Calu3 (cell line): ENCODE measurements at regions not wholly inside any gene's neighbourhood (a gene's known extent, or its start where the extent isn't known, plus 50 kb on each side); places are given as distances from the start of the nearest gene placed in this dataset.

Source experiments
- BruUV-seq: library from RNA; stranded (reverse); fragments of 400-500 nt; replicated peaks from 2 replicates; lab custom pipeline; 2021; lab: Mats Ljungman, UMichigan
- CTCF ChIA-PET: fragments of 300-600 bp; sonication (Branson Sonifier 250); formaldehyde crosslinking; loops from one replicate; lab custom pipeline; 2022; ENCODE audit warnings: antibody characterized with exemption; lab: Charles Lee
- DNase-seq: peaks from one replicate; pipeline ENCODE4 v3.0.0; 2022
- H3K27ac Mint-ChIP-seq: one replicate; pipeline ENCODE4 v1.8.0; 2022; ENCODE audit warnings: mixed read lengths; ENCODE audit not compliant: unreplicated experiment
- H3K27me3 Mint-ChIP-seq: one replicate; pipeline ENCODE4 v1.8.0; 2022; ENCODE audit warnings: mixed read lengths; ENCODE audit not compliant: unreplicated experiment
- H3K36me3 Mint-ChIP-seq: one replicate; pipeline ENCODE4 v1.8.0; 2022; ENCODE audit warnings: mild to moderate bottlenecking, moderate library complexity, mixed read lengths; ENCODE audit not compliant: insufficient read depth, unreplicated experiment
- H3K4me1 Mint-ChIP-seq: one replicate; pipeline ENCODE4 v1.8.0; 2022; ENCODE audit warnings: mild to moderate bottlenecking, low read depth, mixed read lengths; ENCODE audit not compliant: unreplicated experiment
- H3K4me3 Mint-ChIP-seq: one replicate; pipeline ENCODE4 v1.8.0; 2022; ENCODE audit warnings: mild to moderate bottlenecking, low read depth, moderate library complexity, mixed read lengths; ENCODE audit not compliant: unreplicated experiment
- H3K9me3 Mint-ChIP-seq: one replicate; pipeline ENCODE4 v1.8.0; 2022; ENCODE audit warnings: low read depth, mixed read lengths; ENCODE audit not compliant: unreplicated experiment
- intact Hi-C: fragments of 100-400 bp; cut with micrococcal nuclease; formaldehyde crosslinking; loops from one replicate; pipeline ENCODE4 v1.10.0; 2022; ENCODE audit not compliant: unreplicated experiment
- TF ChIP-seq, protein P1 (sequence below): fragments of 200-600 bp; IDR thresholded peaks from one replicate; pipeline ENCODE4 v1.8.0; 2022; ENCODE audit warnings: antibody characterized with exemption; ENCODE audit not compliant: unreplicated experiment

GRCh38 chr11:27968461-27968860 is 139.5 kb downstream of the KIF18A start:
- no peaks in the 10 kb centered on the region for H3K4me1 Mint-ChIP-seq
- intact Hi-C loops, result no loop called here
- no peaks in the 10 kb centered on the region for H3K9me3 Mint-ChIP-seq
- no peaks in the 10 kb centered on the region for H3K27me3 Mint-ChIP-seq
- no peaks in the 10 kb centered on the region for H3K36me3 Mint-ChIP-seq
- no peak for DNase-seq
- H3K27ac Mint-ChIP-seq, result no peak overlapping the region
- TF ChIP-seq, protein P1, sequence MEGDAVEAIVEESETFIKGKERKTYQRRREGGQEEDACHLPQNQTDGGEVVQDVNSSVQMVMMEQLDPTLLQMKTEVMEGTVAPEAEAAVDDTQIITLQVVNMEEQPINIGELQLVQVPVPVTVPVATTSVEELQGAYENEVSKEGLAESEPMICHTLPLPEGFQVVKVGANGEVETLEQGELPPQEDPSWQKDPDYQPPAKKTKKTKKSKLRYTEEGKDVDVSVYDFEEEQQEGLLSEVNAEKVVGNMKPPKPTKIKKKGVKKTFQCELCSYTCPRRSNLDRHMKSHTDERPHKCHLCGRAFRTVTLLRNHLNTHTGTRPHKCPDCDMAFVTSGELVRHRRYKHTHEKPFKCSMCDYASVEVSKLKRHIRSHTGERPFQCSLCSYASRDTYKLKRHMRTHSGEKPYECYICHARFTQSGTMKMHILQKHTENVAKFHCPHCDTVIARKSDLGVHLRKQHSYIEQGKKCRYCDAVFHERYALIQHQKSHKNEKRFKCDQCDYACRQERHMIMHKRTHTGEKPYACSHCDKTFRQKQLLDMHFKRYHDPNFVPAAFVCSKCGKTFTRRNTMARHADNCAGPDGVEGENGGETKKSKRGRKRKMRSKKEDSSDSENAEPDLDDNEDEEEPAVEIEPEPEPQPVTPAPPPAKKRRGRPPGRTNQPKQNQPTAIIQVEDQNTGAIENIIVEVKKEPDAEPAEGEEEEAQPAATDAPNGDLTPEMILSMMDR, result no peak
- no peak overlapping the region for H3K4me3 Mint-ChIP-seq
- no TSS peak for BruUV-seq
- CTCF ChIA-PET, result no interaction called here

GRCh38 chr11:27965559-27965958 is 142.4 kb downstream of the KIF18A start:
- Mint-ChIP-seq H3K4me1 (no peaks in the 10 kb centered on the region), H3K36me3 (no peaks in the 10 kb centered on the region), H3K27me3 (no peaks in the 10 kb centered on the region), H3K27ac (no peak overlapping the region), H3K9me3 (no peaks in the 10 kb centered on the region), H3K4me3 (no peak overlapping the region)
- no TSS peak for BruUV-seq
- CTCF ChIA-PET, result no interaction called here
- intact Hi-C loops, result no loop called here
- no peak for DNase-seq
- TF ChIP-seq, protein P1, result no peak

DNA sequence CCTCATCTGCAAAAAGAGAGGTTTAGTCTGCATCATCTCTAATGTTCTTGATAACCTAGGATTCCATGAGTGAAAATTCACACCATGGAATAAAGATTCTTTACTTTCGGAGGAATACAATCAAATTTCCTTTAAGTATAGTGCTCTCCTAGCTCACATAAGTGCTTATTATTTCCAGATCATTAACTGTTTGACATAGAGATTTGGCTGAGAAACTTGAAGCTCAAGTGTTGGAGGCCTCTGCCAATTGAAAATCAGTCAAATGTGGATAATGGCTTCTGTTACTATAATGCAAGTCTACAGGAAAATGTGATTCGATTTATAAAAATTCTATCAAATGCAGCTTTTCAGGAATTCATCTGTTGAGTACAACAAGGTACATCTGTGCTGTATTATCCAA is 144.6 kb downstream of the KIF18A start:
- Mint-ChIP-seq H3K36me3 (no peaks in the 10 kb centered on the region), H3K9me3 (no peaks in the 10 kb centered on the region), H3K27me3 (no peaks in the 10 kb centered on the region), H3K4me3 (no peak overlapping the region), H3K27ac (no peak overlapping the region), H3K4me1 (no peaks in the 10 kb centered on the region)
- no TSS peak for BruUV-seq
- DNase-seq, result no peak
- intact Hi-C loops, result no loop called here
- CTCF ChIA-PET, result no interaction called here
- TF ChIP-seq, protein P1, result no peak

- no TSS peak for BruUV-seq
- no peak for DNase-seq
- intact Hi-C loops, result no loop called here
- TF ChIP-seq, protein P1, result no peak
- CTCF ChIA-PET, result no interaction called here
- peaks cover 3% of the 10 kb centered on the region for H3K9me3 Mint-ChIP-seq
- H3K36me3 Mint-ChIP-seq, result no peaks in the 10 kb centered on the region
- no peak overlapping the region for H3K4me3 Mint-ChIP-seq
- no peaks in the 10 kb centered on the region for H3K27me3 Mint-ChIP-seq
- no peak overlapping the region for H3K27ac Mint-ChIP-seq
- no peaks in the 10 kb centered on the region for H3K4me1 Mint-ChIP-seq
These were observed 157.8 kb downstream of the KIF18A start for GRCh38 chr11:27949951-27950738.
